Activated CD4-positive, alpha-beta T cell treated with anti-CD3 and anti-CD28 coated beads, Interleukin-2, Interleukin-4, amounts not matched to agents 100 ng/mL and 50 ng/mL, durations not matched to agents 16 hours and 8 hours (primary cell): ENCODE measurements at regions not wholly inside any gene's neighbourhood (a gene's known extent, or its start where the extent isn't known, plus 50 kb on each side); places are given as distances from the start of the nearest gene placed in this dataset.

ENCODE experiments used
- DNase-seq: peaks from one replicate; pipeline ENCODE4 v3.0.0-alpha.2; 2020; ENCODE audit warnings: low spot score

DNA sequence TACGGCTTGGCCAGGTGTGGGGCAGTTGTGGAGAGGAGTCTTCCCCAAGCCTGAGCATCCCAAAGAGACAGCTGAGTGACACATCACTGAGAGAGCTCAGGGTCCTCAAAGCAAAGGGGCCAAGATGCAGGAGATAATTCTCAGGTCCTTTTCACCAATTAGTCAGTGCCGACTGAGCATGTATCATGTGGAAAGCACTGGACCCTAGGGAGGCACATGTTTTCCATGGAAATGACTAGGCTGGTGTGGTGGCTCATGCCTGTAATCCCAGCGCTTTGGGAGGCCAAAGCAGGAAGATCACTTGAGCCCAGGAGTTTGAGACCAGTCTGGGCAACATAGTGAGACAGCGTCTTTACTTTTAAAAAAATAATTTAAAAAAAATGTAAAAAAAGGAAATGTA, 67.3 kb upstream of the PRPS1 start:
- DNase-seq, result no peak

DNA sequence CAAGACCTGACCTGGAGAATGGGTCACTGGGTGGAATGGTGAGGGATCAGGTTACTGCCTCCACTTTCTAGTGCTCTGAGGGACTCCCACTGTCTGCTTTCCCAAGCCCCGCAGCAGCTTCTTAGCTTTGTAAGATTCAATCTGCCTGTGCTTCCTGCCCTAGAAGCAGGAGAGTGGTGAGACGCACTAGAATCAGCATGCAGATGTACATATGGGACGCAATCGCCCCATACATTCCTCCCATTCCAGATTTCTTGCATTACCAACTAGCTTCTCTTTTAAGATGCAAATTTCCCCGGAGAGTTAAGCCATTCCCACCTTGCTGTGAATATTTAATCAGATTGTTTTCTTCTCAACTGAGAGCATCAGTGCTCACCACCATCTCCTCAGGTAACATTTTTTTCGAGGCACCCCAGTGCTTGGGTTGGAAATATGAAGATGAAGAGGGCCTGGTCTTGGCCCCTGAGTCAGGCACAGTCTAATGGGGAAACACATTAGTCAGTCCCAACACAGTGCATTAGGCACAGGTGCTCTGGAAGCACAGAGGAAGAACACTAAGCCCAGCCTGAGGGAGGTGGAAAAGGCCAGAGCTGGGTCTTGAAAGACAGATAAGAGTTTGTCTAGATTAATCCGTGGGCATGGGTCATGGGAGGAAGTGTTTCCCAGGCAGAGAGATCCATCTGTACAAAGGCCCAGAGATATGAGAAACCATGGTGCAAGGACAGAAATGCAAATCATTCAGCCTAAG, 66.7 kb upstream of the PRPS1 start:
- no peak for DNase-seq

DNA sequence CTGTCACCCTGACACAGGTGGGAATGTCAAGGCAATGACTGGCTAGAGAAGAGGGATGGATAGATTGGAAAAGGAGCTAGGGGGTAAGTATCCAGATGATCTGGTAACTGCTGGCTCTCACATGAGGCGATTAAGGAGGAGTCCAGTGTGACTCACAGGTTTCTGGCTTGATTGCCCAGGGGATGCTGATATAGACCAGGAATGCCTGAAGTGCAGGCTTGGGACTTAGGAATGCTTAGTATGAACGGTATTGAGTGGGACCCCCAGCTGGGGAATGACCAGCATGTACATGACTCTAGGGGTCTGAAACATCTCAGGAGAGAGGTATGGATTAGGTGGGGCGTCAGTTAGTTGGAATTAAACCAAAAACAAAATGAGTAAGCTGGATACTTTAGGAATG, 65.8 kb upstream of the PRPS1 start:
- DNase-seq, result no peak

DNA sequence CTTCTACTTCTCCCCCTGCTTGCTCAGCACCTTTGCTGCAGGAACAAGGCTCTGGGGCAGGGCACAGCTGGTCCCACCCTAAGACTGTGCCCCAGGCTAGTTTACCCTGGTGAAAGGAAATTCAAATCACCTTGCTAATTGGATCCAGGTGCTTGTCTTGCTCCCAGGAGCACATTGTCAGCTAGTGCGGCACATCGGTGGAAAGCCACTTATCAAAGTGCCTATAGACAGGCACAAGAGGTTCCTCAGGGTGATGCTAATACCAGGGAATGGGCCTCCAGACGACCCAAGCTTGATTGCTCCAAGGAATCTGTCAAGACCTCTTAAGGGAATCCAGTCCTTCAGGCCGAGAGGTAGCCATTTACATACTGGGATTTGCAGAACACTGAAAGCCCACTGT, 64.5 kb upstream of the PRPS1 start:
- DNase-seq, result no peak

- DNase-seq, result no peak
These were observed 63.3 kb upstream of the PRPS1 start for GRCh38 chrX:107565015-107565414.

DNA sequence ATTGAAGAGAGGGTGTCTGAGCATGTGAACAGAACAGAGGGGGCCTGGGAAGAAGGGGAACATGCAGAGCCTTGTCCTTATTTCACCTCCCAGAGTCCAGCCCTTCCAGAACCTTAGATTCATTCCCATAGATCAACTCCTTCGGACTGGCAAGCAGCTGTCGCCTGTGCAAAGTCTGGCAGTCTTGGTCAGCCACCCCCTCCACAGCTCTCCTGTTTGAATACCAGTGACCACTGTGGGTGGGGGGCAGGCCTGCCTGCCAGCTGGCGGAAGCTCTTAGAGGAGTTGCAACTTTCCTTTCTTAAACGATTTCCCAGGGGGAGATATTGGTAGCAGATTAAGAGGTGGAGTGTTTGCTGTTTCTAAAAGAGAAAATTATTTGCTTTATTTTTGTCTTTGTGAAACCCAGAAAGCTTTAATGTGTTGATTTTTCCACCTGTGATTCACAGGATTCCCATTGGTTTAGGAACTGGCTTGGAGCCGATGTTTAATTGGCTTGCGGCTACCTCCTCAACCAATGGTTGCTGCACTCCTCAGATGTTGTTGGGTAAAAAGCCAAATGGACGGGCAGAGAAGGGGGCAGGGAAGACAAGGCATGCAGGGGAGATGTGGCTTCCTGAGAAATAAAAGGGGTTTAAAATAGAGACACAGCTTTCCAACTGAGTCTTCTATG, 62.2 kb upstream of the PRPS1 start:
- no peak for DNase-seq

DNA sequence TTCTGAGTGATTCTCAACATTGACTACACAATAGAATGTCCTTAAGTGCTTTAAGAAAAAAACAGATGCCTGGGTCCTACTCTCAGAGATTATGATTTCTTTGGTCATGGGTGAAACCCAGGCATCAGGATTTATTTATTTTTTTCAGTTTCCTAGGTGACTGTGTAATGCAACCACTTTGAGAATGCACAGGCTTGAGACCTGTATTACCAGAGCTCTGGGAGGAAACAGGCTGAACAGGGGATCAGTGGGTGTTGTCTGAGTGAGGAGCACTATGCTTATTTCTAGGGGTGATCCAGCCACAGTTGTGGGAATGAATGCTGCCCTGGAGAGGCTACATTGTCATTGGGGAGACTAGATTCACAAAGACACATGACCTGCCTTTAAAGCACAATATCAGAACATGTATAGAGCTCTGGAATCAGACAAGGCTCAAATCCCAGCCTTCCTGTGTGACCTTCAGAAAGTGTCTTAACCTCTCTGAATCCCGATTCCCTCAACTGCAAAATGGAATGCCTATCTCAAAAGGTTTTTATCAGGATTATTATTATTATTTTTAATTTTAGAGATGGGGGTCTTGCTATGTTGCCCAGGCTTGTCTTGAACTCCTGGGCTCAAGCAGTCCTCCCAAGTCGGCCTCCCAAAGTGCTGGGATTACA, 61.6 kb upstream of the PRPS1 start:
- DNase-seq, result no peak

DNA sequence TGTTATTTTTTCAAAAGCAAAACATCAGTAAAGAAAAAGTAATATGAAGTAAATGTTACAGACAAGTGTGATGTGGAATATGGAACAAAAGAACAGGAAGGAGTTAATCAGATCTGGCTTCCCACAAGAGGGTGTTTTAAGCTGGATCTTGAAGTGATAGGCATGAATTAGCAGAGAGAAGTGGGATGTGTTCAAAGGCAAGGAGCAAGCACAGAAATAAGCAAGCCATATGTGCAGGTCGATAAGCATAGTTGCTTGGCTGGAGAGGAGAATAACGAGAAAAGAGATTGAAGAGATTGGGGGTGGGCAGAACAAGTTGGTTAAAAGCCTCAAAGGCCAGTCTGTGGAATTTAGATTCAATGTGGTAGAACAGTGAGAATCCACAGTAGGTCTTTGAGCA, 60.9 kb upstream of the PRPS1 start:
- DNase-seq, result no peak

DNA sequence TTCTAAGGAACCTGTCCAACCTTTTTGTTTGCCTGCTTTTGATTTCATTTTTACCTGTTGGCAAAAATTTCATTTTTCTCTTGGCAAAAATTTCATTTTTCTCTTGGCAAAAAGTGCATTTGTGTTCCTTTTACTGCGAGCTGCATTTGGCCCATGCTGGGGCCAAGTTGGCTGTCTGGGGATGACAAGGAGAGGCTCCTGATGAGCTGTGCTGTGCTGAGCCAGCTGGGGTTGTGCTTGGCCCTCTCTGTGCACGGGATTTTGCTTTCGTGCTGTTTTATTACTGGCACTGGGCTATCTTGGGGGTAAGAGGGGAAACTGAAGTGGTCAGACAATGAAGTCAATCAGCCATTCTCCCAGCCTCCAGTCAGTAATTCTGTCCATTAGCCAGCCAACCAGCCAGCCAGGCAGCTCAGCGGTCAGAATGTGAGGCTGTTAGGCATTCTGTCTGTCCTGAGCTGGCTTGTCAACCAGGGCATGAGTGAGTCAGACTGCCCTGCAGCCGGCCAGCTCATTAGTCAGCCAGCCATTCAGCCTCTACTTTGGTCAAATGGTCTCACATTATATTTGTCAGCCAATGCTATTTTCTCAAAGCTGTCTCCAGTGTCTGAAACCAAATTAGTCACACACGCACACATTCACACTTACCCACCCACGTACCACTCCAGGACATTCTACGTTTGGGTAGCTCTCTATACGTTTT, 56.9 kb upstream of the PRPS1 start:
- no peak for DNase-seq

DNA sequence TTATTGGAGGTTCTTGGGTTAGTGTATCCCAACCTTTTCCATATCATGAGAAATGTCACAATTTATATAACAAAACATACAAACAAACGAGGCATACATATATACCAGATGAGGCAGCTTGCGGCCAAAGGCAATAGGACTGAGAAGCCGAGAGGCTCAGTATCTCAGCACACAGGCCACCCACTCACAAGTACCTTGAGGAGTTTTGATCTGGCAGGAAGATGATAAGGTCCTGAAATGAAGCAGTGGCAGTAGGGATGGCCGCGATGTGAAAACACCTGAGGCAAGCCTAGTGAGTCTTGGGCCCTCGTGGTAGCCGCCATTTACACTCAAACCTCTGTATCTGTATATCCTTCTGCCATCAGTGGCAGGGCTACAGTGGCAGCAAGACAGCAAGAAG, 55.3 kb upstream of the PRPS1 start:
- no peak for DNase-seq

DNA sequence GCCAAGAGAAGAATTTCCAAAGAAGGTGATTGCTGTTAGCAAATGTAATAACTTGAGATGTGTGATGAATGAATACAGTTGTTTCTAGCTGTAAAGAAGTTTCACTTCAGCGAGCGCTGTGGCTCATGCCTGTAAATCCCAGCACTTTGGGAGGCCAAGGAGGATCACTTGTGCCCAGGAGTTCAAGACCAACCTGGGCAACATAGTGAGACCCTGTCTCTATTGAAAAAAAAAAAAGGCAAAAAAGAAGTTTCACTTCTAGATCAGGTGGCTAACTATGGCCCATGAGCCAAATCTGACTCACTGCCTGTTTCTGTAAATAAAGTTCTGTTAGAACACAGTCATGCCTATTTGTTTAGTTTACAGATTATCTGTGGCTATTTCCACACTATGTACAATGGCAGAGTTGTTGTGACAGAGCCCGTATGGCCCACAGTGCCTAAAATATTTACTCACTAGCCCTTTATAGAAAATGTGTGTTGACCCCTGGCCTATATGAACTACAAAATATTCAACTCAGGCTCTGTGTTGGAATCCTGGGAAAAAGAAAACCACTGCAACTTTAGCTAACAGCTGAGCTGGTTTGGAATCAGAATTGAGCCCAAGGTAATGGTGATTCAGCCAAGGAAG, 54.1 kb upstream of the PRPS1 start:
- no peak for DNase-seq

DNA sequence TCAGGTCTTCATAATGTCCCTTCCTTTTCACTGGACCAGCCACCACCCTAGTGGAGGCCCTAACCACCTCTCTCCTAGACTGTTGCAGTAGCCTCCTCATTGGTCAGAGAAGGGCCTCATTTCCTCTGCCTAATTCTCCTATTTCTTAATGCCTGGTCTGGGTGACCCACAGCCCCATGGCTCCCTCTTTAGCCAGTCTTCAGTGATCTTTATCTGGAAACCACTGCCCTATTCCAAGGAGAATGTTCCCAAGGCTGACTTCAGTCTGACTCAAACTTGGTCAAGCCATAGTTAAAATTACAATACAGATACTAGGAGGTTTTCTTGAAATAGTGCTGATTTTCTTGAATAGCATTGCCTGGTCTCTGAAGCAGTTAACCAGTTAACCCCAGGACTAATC, 53.6 kb upstream of the PRPS1 start:
- DNase-seq, result no peak

- DNase-seq, result no peak
These were observed 51.9 kb upstream of the PRPS1 start for GRCh38 chrX:107576392-107576791.

DNA sequence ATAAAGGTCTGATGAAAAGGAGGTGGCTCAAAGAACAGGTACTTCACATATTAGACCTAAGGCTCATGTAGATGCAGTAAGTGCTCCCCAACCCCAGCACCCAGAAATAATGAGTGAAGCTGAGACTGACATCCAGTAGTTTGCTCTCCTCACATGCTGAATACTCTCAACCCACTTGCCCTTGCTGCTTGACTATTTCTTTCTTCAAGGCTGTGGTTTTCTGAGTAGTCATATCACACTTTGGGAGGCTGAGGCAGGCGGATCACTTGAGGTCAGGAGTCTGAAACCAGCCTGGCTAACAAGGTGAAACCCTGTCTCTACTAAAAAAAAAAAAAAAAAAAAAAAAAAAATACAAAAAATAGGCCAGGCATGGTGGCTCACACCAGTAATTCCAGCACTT, 51.5 kb upstream of the PRPS1 start:
- DNase-seq, result peak; percentile 32

- no peak for DNase-seq
These were observed 50.4 kb upstream of the PRPS1 start for GRCh38 chrX:107577933-107578332.
